Activated T-cell treated with anti-CD3 and anti-CD28 coated beads, Interleukin-2, amount 50 U/mL, for 4 hours (primary cell): ENCODE measurements at regions not wholly inside any gene's neighbourhood (a gene's known extent, or its start where the extent isn't known, plus 50 kb on each side); places are given as distances from the start of the nearest gene placed in this dataset.
"Not testable (repeated sequence)": the region's sequence is repeated elsewhere in the genome, so short reads cannot be mapped to it uniquely, and the experiment has no call there.

Source experiments
- ATAC-seq, 2 donors: fragments of 200-7000 bp; cut with Tn5 transposase; one replicate each; pipeline ENCODE4 v1.10.0; 2021
- DNase-seq: peaks from one replicate; pipeline ENCODE4 v3.0.0-alpha.2; 2020
- H3K27me3 Mint-ChIP-seq: one replicate; pipeline ENCODE4 v1.8.0; 2021; ENCODE audit warnings: low read depth, mixed read lengths
- H3K36me3 Mint-ChIP-seq: one replicate; pipeline ENCODE4 v1.8.0; 2022; ENCODE audit warnings: mixed read lengths; ENCODE audit not compliant: insufficient read depth
- H3K4me1 Mint-ChIP-seq: one replicate; pipeline ENCODE4 v1.8.0; 2021; ENCODE audit warnings: low read depth, mixed read lengths
- H3K4me3 Mint-ChIP-seq: one replicate; pipeline ENCODE4 v1.8.0; 2021; ENCODE audit warnings: mild to moderate bottlenecking, moderate library complexity, mixed read lengths
- H3K9me3 Mint-ChIP-seq: one replicate; pipeline ENCODE4 v1.8.0; 2021; ENCODE audit warnings: mixed read lengths

- Mint-ChIP-seq H3K27me3 (no peaks in the 10 kb centered on the region), H3K36me3 (no peaks in the 10 kb centered on the region), H3K9me3 (peaks cover 9% of the 10 kb centered on the region), H3K4me3 (no peak overlapping the region), H3K4me1 (no peaks in the 10 kb centered on the region)
- DNase-seq (no peak), ATAC-seq (no peak)
Observed at GRCh38 chr7:68158686-68159295, 1162.2 kb downstream of the TYW1 start.

- ATAC-seq: no peak
- no peaks in the 10 kb centered on the region for H3K27me3 Mint-ChIP-seq
- no peaks in the 10 kb centered on the region for H3K4me1 Mint-ChIP-seq
- H3K4me3 Mint-ChIP-seq: no peak overlapping the region
- DNase-seq: no peak
- no peaks in the 10 kb centered on the region for H3K36me3 Mint-ChIP-seq
- peaks cover 7% of the 10 kb centered on the region for H3K9me3 Mint-ChIP-seq
Observed at GRCh38 chr7:68162712-68163111, 1166.1 kb downstream of the TYW1 start.

DNA sequence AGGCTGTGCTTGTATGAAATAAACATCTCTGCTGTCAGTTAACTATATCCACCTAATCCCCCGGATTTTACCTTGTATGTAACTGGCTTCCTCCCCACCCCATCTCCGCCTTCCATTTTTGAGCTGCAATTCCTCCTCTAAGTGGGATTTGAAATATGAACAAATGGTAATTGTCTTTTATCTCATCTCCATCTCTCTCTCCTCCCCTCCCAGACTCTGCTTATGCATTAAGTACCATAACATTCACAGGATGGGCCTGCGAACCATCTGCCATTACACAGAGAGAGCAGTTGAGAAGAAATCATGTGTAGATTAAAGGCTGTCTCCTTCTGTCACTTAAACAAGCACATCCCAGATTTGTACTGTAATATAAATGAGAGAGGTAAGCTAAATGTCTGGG lies 1169.9 kb downstream of the TYW1 start:
- Mint-ChIP-seq H3K4me3 (no peak overlapping the region), H3K9me3 (peaks cover 7% of the 10 kb centered on the region), H3K36me3 (no peaks in the 10 kb centered on the region), H3K27me3 (no peaks in the 10 kb centered on the region), H3K4me1 (no peaks in the 10 kb centered on the region)
- ATAC-seq: no peak
- no peak for DNase-seq

DNA sequence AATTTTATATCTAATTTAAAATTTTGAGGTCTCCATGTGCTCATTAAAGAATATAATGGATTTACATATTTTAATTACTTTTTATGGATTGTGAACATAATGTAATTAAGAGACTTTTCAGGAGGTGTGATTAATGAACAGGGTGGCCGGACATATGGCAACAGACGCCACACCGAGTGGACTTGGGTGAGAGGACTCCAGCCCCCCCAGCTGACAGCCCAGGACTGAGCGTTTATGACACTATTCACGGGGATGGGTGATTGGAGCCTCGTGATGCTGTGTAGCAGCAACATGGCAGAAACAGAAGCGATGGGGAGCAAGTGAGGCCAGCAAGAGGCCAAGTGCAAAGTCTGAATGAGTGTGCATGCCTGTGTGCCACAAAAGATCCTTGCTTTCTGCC lies 1176.9 kb downstream of the TYW1 start:
- DNase-seq: no peak
- no peaks in the 10 kb centered on the region for H3K36me3 Mint-ChIP-seq
- peaks cover 4% of the 10 kb centered on the region for H3K27me3 Mint-ChIP-seq
- ATAC-seq: no peak
- H3K4me3 Mint-ChIP-seq: no peak overlapping the region
- no peaks in the 10 kb centered on the region for H3K4me1 Mint-ChIP-seq
- peaks cover 7% of the 10 kb centered on the region for H3K9me3 Mint-ChIP-seq

GRCh38 chr7:68176974-68177373 lies 1180.3 kb downstream of the TYW1 start:
- H3K27me3 Mint-ChIP-seq: peaks cover 4% of the 10 kb centered on the region
- no peak overlapping the region for H3K4me3 Mint-ChIP-seq
- DNase-seq (no peak), ATAC-seq (no peak)
- H3K4me1 Mint-ChIP-seq: no peaks in the 10 kb centered on the region
- no peaks in the 10 kb centered on the region for H3K36me3 Mint-ChIP-seq
- peaks cover 7% of the 10 kb centered on the region for H3K9me3 Mint-ChIP-seq

GRCh38 chr7:68180761-68181160 lies 1184.1 kb downstream of the TYW1 start:
- Mint-ChIP-seq H3K4me3 (no peak overlapping the region), H3K27me3 (peaks cover 3% of the 10 kb centered on the region), H3K9me3 (peaks cover 6% of the 10 kb centered on the region), H3K36me3 (no peaks in the 10 kb centered on the region), H3K4me1 (no peaks in the 10 kb centered on the region)
- ATAC-seq: no peak
- no peak for DNase-seq

- no peaks in the 10 kb centered on the region for H3K4me1 Mint-ChIP-seq
- no peaks in the 10 kb centered on the region for H3K27me3 Mint-ChIP-seq
- no peak for ATAC-seq
- H3K4me3 Mint-ChIP-seq: no peak overlapping the region
- H3K36me3 Mint-ChIP-seq: no peaks in the 10 kb centered on the region
- no peak for DNase-seq
- peaks cover 11% of the 10 kb centered on the region for H3K9me3 Mint-ChIP-seq
Observed at GRCh38 chr7:68183176-68183575, 1186.5 kb downstream of the TYW1 start.

GRCh38 chr7:68185631-68186456 lies 1189.2 kb downstream of the TYW1 start:
- Mint-ChIP-seq H3K4me3 (no peak overlapping the region), H3K36me3 (no peaks in the 10 kb centered on the region), H3K9me3 (peaks cover 11% of the 10 kb centered on the region), H3K4me1 (no peaks in the 10 kb centered on the region), H3K27me3 (no peaks in the 10 kb centered on the region)
- ATAC-seq (no peak), DNase-seq (no peak)

- H3K4me3 Mint-ChIP-seq: no peak overlapping the region
- ATAC-seq: no peak
Observed at GRCh38 chr7:68187532-68187931, 1190.9 kb downstream of the TYW1 start.

DNA sequence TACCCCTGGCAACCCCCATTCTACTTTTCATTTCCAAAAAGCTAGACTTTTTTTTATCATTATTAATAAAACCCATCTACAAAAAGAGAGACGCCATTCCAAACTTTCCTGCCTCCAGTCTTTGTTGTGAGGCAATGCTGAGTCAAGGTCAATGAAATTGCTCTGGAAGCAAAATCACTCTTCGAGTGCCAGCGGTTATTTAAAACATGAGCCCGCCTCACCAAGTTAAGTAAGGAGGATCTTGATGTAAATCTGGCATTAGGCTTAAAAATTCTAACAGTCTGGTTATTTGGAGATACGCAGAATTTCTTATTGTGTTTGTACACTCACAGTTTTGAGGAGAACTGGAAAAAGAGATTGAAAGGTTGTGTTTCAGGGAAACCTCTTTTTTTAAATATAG lies 1196.3 kb downstream of the TYW1 start:
- Mint-ChIP-seq H3K4me3 (no peak overlapping the region), H3K36me3 (no peaks in the 10 kb centered on the region), H3K9me3 (peaks cover 5% of the 10 kb centered on the region), H3K27me3 (no peaks in the 10 kb centered on the region), H3K4me1 (no peaks in the 10 kb centered on the region)
- DNase-seq: no peak
- no peak for ATAC-seq

More at GRCh38 chr7:68187532-68187931, 1190.9 kb downstream of the TYW1 start:
- peaks cover 8% of the 10 kb centered on the region for H3K9me3 Mint-ChIP-seq
- no peak for DNase-seq
- no peaks in the 10 kb centered on the region for H3K4me1 Mint-ChIP-seq
- H3K36me3 Mint-ChIP-seq: no peaks in the 10 kb centered on the region
- no peaks in the 10 kb centered on the region for H3K27me3 Mint-ChIP-seq

- ATAC-seq, H3K4me3 Mint-ChIP-seq, H3K4me1 Mint-ChIP-seq, H3K27me3 Mint-ChIP-seq, H3K36me3 Mint-ChIP-seq, DNase-seq, H3K9me3 Mint-ChIP-seq: not testable (repeated sequence)
Observed at GRCh38 chr7:68195642-68196041, 1199.0 kb downstream of the TYW1 start.

- Mint-ChIP-seq H3K27me3 (no peaks in the 10 kb centered on the region), H3K36me3 (no peaks in the 10 kb centered on the region), H3K4me3 (no peak overlapping the region), H3K9me3 (peaks cover 14% of the 10 kb centered on the region), H3K4me1 (no peaks in the 10 kb centered on the region)
- ATAC-seq: no peak
- no peak for DNase-seq
Observed at GRCh38 chr7:68200051-68200670, 1203.5 kb downstream of the TYW1 start.

DNA sequence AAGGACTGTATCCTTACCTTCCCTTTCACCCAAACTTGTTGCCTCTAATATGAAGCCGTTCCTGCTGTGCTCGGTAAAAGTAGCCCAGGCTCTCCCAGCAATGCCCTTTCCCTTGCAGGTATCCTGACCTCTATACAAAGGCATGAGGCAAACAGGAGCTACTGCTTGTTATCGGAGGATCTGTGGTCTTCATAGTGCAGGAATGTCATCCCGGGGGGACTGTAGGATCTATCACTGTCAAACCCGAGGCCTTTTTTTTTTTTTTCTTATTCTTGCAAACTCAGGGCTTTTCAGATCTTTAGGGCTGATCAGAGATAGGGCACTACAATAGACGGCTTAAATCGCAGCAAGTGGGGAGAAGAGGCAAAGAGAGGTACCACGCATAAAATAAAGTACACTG lies 1206.6 kb downstream of the TYW1 start:
- no peak for ATAC-seq
- Mint-ChIP-seq H3K4me3 (no peak overlapping the region), H3K27me3 (no peaks in the 10 kb centered on the region)

DNA sequence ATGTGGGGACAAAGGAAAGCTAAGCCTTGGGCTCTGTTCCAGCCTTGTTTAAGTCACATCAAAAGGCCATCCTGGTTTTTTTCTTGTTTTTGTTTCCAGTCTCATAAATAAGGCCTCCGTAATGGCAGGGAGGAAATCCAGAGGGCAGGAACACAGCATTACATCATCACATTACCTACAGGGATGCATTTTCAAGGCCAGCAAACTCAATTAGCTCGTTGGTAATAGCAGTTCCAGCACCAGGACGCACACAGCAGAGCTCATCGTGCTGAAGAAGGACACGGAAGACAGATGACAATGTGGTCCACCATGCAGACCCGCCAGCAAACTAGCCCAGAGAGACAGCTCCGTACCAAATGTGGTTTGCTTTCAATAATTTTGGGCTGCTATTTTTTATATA lies 1209.2 kb downstream of the TYW1 start:
- Mint-ChIP-seq H3K27me3 (no peaks in the 10 kb centered on the region), H3K4me3 (no peak overlapping the region), H3K4me1 (no peaks in the 10 kb centered on the region), H3K36me3 (no peaks in the 10 kb centered on the region), H3K9me3 (peaks cover 18% of the 10 kb centered on the region)
- DNase-seq: no peak
- no peak for ATAC-seq

More for the DNA sequence above, 1206.6 kb downstream of the TYW1 start:
- Mint-ChIP-seq H3K9me3 (peaks cover 12% of the 10 kb centered on the region), H3K36me3 (no peaks in the 10 kb centered on the region), H3K4me1 (no peaks in the 10 kb centered on the region)
- no peak for DNase-seq
